Stimulated activated naive CD8-positive, alpha-beta T cell treated with anti-CD3 and anti-CD28 coated beads, Interleukin-15, Interleukin-2, amounts not matched to agents 100 U/mL and 50 U/mL, for 24 hours (primary cell): ENCODE measurements at regions not wholly inside any gene's neighbourhood (a gene's known extent, or its start where the extent isn't known, plus 50 kb on each side); places are given as distances from the start of the nearest gene placed in this dataset.

ENCODE experiments used
- ATAC-seq: fragments of 150-1000 bp; cut with Tn5 transposase; one replicate; pipeline ENCODE4 v1.10.0; 2021
- DNase-seq: peaks from one replicate; pipeline ENCODE4 v3.0.0; 2021

DNA sequence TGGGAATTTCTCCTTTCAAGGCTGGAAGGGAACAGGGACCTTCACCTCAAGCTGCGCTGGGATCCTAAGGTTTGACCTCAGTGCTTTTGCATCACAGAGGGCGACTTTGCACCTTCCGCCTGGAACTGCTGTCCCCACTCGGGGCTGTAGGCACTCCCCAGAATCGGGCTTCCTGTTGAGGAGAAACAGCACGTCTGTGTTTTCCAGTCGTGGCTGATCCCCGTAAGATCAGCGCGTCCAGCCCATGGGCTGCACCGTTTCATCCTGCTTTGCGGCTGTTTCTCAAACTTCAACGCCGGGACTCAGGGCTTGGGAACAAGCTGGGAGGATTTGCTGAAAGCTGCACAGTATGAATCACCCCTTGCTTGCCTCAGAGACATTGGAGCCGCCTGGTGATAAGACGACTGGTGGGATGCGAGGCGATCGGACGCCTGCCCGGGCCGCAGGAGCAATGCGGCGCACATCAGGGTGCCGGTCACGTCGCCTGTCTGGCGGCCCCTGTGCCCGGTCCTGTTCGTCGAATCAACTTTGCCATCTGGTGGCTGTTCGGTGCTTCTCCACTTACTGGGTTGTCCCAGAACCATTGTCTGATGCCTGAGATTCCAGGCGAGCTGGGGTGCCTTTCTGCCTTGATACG is 53.6 kb upstream of the FRMD1 start:
- DNase-seq (no peak), ATAC-seq (no peak)

DNA sequence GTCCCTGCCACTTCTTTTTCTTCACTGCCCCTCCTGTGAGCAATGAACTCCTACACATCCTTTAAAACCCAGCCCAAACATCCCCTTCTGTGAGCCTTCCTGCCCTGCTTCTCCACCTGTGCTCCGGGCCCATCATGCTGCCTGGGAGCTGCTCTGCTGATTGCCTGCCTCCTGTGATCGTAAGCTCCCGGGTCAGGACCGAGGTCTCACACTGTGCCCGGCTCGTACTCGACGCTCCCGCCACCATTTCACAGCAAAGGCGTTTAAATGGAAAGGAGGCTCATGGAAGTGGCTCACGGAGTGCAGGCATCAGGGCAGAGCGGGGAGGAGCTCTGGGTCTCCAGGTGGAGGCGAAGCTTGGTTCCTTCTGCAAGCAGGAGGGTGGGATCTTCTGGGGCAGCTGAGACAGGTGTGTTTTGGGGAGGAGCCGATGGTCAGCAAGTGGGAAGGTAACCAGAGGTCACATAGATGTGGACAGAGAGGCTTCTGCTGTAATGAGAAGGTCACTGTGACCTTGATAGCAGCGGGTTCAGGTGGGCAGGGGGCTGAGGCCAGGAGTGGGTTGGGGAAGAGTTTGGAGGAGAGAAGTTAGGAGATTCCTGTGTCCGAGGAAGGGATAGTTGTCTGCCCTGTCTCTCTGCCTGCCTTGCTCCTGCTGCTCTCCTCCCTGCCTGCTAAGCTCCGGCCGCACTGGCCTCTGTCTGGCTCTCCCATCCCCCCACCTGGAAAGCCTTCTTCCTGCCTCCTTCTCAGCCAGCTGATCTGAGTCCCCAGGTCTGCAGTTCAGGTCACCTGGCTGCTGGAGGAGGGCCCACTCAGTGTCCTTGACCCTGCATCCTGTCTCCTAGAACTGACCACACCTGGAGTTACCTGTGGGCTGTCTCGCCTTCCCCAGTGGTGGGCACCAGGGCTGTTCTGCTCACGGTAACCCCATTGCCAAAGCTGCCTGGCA is 52.7 kb upstream of the FRMD1 start:
- ATAC-seq (no peak), DNase-seq (no peak)

DNA sequence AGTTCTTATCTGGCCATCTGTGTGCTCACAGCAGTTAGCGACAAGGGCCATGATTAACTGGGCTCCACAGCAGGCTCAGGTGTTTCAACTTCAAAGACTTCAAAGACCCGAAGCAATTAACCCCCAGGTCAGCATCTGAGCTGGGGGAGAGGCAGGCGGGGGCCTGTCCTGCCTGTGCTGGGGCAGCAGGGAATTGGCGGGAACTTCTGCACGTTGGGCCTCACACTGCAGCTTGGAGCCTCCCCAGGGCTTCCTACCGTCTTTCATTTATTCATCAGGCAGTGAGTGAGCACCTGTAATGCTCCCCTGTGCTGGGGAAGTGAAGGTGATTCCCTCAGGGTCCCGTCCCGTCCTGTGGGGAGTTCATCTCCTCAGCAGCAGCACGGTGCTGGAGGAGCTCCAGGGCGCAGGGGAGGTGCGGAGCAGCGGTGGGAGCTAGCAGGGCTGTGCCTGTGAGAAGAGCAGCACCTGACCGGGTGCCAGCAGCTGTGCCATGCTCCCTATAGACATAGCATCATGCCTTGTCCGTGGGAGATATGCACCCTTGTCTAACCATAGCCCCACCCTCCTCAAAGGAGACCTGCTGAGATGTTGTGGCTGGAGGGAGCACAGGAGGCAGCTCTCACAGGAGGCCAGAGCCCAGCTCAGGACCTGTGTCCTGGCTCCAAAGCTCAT is 51.8 kb upstream of the FRMD1 start:
- DNase-seq = no peak

GRCh38 chr6:168130168-168130696 is 51.2 kb upstream of the FRMD1 start:
- no peak for ATAC-seq

More for the DNA sequence above, 51.8 kb upstream of the FRMD1 start:
- ATAC-seq = no peak

GRCh38 chr6:168129292-168130167 is 50.5 kb upstream of the FRMD1 start:
- no peak for ATAC-seq
- no peak for DNase-seq

More at GRCh38 chr6:168130168-168130696, 51.2 kb upstream of the FRMD1 start:
- DNase-seq = no peak

DNA sequence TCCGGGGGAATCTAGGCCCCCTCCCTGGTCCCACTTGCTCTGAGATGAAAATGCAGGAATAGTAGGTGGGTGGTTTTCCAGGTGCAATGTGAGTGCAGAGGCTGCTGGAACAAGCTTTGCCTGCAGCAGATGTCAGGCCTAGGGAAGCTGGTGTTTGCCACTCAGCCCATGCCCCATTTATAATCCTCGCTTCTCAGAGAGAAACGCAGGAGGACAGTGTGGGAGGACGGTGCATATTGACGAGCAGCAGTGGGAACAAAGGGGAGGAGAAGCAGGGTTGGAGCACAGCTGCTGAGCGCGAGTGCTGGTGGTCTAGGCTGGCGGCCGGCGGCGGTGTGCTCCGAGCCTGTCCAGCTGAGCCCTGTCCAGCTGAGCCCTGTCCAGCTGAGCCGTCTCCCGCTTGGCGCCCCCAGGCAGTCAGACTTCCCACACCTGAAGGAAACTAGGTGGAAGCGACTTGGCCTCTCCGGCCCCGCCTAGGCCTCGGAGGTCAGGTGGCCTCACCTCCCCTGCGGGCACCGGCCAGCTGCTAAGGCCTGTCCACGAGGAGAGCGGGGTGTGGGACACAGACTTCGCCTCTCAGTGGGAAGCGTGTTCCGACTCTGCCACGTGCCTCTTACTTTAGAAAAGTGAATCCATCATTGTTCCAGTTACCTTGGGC is 49.7 kb upstream of the FRMD1 start:
- ATAC-seq (no peak), DNase-seq (no peak)
